NCI-H1694 treated with DMSO at 0.1 percent for 48 hours (cell line): ENCODE measurements at regions not wholly inside any gene's neighbourhood (a gene's known extent, or its start where the extent isn't known, plus 50 kb on each side); places are given as distances from the start of the nearest gene placed in this dataset.
"Not testable (repeated sequence)": the region's sequence is repeated elsewhere in the genome, so short reads cannot be mapped to it uniquely, and the experiment has no call there.

Experiments
- DNase-seq: peaks from one replicate; lab custom pipeline; 2025; lab: John Stamatoyannopoulos, UW

DNA sequence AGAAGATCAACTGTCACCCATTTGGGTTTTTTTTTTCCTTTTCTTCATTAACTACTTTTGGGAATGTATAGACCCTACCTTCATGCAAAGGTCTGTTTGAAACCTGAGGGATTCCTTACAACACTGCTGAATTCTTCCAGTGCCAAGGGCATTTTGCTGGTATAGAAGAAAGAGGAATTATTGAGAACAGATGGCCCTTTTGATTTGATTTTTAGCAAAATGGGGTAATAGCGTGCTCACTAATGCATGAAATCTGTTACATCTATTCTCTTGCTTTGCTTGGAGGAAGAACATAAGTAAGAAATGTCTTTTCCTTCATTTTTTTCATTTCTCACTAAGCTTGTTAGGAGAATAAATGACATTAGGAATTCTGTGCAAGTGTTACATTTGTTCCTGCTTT, 501.9 kb downstream of the TMEM135 start:
- no peak for DNase-seq

DNA sequence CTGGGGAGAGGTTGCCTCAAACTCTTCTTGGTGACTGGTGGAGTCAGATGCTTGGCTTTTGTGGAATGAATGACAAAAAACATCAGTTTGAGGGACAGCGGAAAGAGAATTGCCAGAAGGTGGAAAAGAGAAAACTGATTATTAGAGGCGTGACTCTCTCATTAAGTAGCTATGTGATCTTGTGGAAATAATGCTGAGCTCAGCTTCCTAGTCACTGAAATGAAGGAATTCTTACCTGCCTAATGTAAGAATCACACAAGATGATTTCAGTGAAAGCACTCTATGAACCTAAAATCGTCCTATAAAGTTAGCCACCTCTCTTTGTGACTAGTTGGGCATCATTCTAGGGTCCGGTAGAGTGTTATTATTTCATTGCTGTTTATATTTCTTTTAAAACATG, 498.8 kb downstream of the TMEM135 start:
- no peak for DNase-seq

DNA sequence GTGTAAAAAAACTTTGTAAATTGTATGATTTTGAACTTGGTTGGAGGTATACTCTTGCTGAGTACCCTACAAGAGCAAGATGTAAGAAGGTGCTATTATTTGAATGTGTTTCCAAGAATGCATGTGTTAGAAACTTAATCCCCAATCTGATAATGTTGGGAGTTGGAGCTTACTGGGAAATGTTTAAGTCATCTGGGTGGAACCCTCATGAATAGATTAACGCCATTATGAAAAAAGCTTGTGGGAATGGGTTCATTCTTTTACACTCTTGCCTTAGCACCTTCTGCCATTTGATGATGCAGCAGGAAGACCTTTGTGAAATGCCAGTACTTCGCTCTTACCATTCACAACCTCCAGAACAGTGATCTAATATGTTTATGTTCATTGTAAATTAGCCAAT, 498.3 kb downstream of the TMEM135 start:
- DNase-seq: no peak

DNA sequence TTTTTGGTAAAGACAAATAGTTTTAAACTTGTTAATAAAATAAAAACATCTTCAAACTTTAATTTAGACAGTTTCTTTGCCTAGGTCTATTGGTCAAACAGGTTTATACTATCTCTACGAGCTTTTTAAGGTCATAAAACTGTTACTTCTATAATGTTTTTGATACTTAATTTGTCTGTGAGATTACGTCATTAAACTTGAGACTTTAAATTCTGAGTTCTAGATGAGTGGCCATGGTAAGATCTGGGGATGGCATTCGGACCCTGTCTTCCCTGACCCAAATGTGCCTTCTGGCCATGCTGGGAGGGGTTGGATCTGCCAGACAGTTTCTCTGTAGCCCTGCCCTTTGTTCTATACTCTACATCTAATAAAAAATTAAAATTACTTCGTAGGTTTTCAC, 497.8 kb downstream of the TMEM135 start:
- DNase-seq: no peak

DNA sequence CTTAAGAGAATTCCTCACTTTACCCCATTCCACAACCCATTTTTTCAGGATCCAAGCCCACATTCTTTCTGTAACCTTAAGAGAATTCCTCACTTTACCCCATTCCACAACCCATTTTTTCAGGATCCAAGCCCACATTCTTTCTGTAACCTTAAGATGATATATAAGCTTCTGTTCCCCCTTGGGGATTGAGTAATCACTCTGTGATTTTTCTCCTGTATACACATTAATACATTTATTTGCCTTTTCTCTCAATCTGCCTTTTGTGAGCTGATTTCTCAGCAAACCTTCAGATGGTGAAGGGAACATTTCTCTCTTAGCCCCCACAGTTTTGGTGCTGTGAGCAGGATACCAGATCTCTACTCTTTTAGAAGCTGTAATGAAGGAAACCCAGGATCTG, 494.1 kb downstream of the TMEM135 start:
- DNase-seq: not testable (repeated sequence)

DNA sequence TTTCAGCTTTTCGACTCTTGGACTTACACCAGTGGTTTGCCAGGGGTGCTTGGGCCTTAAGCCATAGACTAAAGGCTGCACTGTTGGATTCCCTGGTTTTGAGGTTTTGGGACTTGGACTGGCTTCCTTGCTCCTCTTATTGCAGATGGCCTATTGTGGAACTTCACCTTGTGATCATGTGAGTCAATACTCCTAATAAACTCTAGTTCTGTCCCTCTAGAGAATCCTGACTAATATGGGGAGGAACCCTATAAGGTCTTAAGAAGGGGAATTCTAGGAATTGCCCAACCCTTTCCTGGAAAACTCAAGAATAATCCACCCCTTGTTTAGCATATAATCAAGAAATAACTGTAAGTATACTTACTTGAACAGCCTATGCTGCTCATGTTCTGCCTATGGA, 491.8 kb downstream of the TMEM135 start:
- DNase-seq: no peak

DNA sequence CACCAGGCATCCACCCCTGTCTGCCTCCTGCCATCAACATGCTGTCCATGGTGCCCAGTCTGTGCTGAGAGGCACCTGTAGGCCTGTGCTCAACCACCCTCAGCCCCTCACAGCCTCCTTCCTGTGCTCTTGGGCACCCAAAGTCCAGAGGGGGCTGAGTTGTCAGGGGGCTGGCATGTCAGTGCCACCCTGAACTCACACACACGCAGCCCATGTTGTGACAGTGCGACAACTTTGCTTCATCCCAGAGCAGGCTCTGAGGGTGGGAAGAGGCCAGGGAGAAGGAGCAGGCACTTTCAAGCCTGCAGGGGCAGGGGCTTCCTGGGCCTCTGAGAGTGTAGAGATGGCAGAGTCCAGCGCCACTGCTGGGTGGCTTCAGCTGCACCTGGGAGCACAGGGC, 491.0 kb downstream of the TMEM135 start:
- no peak for DNase-seq

DNA sequence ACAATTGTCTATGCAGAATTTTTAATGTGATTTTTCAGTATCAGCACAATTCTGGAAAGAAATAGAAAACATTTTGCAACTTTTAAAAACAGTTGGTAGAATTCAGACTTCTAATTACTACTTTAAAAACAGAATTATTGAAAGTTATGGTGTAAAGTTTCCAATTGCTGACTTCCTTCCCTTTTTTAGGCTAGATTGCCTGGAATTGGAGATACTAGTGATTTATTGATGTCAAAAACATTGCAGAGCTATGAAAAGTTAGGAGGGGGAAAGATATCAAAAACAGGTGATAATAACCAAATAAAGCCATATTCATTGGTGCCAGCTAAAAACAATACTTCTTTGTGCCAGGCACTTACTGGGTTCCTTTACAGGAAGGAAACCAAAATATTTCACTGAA, 485.5 kb downstream of the TMEM135 start:
- no peak for DNase-seq

DNA sequence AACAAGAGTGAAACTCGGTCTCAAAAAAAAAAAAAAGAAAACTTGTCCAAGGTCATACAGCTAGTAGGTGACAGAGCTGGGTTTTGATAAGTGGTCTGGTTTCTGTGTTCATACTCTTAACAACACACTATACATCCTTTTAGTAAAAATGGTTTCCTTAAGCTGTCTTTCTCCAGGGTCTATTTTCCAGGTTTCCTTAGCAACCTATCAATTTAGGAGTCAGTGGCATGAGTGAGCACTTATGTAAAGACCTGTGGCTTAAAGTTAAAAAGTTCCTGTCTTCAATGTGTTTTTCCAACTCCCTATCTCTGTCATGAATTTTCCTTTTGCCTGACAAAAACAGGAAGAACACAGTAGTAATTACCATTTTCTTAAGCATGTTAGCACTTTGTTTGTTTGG, 480.5 kb downstream of the TMEM135 start:
- no peak for DNase-seq

DNA sequence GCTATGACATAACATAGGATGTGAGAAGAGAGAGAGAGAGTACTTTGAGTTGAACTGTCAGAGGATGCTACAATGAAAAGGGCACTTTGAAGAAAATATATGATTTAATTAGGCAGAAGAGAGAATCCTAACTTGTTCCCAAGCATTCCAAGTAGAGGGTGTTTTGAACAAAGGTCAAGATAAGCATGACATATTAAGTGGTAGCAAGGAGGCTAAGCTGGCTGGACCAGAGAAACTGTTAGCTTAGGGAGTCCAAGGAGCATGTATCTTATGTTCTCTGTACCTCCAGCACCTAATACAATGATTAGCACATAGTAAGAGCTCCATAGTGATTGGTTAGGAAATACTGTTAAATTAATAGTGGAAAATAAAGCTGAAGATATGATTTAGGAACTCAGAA, 479.6 kb downstream of the TMEM135 start:
- DNase-seq: no peak

DNA sequence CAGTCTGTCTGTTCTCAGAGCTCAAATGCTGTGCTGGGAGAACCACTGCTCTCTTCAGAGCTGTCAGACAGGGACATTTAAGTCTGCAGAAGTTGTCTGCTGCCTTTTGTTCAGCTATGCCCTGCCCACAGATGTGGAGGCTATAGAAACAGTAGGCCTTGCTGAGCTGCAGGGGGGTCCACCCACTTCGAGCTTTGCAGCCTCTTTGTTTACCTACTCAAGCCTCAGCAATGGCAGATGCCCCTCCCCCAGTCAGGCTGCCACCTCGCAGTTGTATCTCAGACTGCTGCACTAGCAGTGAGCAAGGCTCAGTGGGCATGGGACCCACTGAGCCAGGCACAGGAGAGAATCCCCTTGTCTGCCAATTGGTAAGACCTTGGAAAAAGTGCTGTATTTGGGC, 470.0 kb downstream of the TMEM135 start:
- not testable (repeated sequence) for DNase-seq

DNA sequence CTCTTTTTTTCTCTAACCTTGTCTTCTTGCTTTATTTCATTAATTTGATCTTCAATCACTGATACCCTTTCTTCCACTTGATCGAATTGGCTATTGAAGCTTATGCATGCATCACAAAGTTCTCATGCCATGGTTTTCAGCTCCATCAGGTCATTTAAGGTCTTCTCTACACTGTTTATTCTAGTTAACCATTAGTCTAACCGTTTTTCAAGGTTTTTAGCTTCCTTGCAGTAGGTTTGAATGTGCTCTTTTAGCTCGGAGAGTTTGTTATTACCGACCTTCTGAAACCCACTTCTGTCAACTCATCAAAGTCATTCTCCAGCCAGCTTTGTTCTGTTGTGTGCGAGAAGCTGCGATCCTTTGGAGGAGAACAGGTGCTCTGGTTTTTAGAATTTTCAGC, 469.2 kb downstream of the TMEM135 start:
- not testable (repeated sequence) for DNase-seq

DNA sequence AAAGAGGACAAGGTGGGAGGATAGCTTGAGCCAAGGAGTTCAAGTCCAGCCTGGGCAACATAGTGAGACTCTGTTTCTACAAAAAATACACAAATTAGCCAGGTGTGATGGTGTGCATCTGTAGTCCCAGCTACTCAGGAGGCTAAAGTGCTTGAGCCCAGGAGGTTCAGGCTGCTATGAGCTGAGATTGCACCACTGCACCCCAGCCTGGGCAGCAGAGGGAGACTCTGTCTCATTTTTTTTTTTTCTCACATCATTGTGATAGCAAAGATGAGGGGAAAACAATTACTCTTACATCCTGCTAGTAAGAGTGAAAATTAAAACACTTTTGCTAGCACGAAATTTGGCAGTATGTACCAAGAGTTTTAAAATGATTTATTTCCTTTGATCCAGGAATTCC, 463.7 kb downstream of the TMEM135 start:
- DNase-seq: no peak

DNA sequence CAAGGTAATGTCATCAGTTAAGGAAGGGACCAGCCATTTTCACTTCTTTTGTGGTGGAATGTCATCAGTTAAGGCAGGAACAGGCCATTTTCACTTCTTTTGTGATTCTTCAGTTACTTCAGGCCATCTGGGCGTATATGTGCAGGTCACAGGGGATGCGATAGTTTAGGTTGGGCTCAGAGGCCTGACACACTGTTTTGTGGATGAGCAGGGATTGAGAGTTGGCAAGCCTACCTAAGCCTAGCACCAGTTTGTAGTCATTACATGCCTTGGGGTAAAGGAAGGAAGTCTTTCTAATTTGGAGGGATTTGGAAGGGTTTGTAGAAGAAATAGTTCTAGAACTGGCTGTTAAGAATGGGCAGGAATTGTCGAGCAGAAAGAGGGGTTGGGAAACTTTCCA, 457.2 kb downstream of the TMEM135 start:
- DNase-seq: not testable (repeated sequence)

DNA sequence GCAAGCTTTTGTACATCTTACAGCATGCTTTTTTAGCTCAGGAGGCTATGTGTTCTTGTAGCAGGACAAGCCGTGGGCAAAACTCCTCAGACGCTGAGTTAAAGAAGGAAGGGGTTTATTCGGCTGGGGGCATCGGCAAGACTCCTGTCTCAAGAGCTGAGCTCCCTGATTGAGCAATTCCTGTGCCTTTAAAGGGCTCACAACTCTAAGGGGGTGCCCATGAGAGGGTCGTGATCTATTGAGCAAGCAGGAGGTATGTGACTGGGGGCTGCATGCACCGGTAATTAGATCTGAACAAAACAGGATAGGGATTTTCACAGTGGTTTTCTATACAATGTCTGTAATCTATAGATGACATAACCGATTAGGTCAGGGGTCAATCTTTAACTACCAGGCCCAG, 456.3 kb downstream of the TMEM135 start:
- not testable (repeated sequence) for DNase-seq

DNA sequence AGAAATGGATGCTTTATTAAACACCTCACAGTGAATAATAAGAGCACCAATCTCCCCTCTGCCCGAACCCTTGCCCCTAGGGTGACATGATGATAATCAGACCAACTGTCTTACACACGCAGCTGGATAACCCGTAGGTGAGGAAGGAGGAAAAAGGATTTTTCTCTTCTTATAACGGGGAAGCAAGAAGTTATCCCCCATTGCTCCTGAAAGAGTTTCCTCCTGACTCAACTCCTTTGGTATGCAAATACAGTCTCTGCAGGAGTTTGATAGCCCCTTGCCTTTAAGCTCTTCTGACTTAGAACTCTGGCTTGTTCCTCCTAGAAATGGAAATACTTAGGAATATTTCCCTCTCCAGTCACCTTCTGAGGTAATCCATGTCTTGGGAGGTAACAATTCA, 455.8 kb downstream of the TMEM135 start:
- DNase-seq: no peak

DNA sequence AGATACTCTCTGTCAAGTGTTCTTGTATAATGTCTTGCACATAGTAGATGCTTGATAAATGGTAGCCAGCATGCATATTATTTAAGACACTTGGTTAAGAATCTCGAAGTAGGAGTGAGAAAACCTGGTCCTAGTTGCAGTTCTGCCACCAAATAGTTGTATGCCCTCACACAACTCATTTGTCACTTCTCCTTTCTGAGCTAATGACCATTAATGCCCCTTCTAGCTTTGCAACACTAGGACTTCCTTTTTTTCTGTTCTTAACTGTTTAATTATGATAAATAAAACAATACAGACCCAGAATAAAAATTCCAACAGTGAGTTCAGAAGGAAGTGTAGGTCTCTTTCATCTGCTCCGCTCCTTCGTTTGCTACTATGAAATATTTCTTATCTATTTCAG, 453.6 kb downstream of the TMEM135 start:
- no peak for DNase-seq

DNA sequence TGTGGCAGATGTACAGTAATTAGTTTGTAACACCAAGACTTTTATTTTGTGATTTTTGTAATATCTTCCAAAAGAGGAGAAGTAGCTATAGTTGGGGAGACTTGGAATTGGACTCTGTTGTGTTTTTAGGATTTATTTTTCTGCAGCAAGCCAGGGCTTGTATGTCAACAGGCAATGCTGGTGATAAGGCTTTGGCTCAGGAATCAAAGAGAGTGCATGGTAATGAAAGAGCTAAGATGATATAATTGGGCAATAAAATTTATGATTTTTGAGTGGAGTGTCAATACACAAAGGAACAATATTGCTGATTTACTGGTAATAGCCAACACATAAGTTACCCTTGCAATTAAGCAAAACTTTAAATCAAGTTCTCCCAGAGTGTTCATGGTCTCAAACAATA, 452.9 kb downstream of the TMEM135 start:
- DNase-seq: no peak

DNA sequence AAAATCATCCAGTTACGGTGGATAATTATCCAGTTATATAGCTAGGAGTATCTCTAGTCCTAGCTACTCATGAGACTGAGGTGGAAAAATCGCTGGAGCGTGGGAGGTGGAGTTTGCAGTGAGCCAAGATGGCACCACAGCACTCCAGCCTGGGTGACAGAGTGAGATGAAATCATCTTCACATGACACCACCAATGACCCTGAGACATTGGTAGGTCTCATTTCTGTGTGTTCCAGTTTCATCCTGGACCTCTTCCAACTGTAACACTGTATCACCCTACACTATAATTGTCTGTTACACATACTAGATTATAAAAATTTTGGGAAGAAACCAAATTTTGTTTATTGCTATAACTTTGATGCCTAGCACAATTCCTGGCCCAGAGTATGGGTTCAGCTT, 446.8 kb downstream of the TMEM135 start:
- no peak for DNase-seq

DNA sequence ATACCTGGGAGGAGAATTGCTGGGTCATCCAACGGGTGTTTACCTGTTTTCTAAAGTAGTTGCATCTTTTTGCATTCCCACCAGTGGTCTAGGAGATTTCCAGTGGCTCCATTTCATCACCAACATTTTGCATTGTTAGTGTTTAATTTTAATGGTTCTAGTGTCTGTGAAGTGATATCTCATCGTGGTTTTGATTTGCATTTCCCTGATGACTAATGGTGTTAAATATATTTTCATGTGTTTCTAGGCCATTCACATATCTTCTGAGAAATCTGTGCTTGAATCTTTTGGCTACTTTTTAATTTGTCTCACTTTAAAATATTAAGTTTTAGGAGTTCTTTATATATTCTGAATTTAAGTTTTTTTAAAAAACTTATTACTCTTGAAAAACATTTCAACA, 439.6 kb downstream of the TMEM135 start:
- no peak for DNase-seq

DNA sequence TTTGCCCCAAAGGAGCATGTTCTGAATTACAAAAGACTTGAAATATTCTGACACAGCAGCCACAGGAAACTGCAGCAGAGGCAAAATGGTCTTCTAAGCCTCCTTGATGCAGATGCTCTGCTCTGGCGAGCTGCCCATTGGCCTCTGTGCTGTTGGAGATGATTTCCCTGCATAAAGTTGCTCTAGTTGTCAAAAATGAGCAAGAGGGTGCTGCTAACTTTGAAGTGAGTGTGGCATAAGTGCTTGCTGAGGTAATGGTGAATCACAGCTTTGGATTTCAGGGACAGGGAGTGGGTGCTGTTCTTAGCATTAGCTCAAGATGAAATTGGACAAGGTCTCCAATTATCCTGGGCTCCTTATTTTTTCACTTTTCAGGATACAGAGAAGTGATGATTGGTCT, 435.4 kb downstream of the TMEM135 start:
- DNase-seq: no peak

DNA sequence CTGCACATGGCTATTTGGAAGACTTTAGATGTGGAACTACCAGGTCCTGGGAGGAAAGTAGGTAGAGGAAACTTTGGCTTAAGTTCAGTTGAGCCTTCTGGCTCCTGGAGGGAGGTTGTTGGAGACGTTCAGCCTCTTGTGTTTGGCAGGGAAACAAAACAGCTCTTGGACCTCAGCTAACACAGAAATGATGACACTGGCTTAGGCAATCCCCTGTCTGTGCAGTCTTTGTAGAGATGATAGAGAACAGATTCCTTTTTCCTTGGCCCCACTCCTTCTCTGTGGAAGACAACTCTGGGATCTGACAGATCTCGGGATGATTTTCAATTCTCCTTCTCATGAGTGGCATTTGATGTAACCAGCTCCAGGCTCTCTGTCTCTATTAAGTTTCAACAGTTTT, 428.5 kb downstream of the TMEM135 start:
- no peak for DNase-seq

DNA sequence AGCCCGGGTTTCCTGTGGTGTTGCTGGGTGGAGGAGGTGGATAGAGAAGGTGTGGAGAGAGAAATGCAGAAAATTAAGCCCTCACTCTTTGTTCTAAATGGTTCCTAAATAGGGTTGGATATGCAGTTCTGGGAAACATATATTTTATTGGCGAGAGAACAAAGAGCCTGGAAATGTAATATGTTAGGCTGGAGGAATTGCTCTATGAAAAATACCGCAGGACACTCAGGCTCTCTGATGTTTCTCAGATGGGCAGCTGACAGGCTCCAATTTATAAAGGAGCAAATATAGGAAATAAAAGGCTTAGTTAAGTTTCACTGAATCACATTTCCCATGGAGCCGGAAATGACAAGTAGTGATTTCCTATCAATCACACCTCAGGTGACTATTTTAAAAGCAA, 428.0 kb downstream of the TMEM135 start:
- DNase-seq: no peak

DNA sequence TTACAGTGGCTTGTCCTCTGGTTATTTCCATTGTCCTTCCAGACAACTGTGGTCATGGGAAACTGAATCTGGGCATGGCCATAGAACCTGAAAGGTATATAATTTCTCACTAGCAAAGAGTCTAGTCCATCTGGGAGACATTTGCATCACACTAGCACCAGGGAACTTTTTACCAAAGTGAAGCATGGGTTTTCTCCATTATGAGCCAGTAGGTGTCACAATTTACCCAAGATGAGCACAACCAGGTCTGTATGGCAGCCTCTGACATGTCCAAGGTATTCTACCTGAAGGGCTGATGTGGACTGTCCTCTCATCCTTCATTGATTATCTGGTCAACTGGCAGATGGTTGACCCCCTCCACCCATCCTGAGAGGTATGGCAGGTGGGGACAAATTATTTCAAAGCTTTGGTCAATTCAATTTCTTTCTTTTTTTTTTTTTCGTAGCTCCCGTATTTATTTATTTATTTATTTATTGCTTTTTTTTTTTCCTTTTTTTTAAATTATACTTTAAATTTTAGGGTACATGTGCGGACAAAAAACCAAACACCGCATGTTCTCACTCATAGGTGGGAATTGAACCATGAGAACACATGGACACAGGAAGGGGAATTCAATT, 425.9 kb downstream of the TMEM135 start:
- peak; percentile 12 for DNase-seq

DNA sequence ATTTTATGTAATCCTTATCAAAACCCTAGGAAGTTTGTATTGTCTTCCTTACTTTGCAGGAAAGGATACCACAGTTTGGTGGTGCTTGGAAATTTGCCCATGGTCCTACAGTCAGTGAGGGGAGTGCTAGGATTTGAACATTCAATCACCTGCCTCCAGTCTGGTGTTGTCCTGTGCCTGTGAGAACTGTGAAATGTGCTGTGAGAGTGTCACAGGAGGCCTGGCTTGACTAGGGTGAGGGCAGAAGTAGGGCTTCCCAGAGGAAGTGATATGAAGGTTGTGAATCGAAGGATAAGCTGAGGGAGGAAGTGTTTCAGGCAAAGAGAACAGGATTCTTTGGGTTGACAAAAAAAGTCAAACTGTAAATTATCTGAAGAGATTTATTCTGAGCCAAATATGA, 424.4 kb downstream of the TMEM135 start:
- DNase-seq: no peak
